PC-3 (cell line): ENCODE measurements at regions not wholly inside any gene's neighbourhood (a gene's known extent, or its start where the extent isn't known, plus 50 kb on each side); places are given as distances from the start of the nearest gene placed in this dataset.

ENCODE experiments used
- ATAC-seq: fragments of 200-7000 bp; cut with Tn5 transposase; 2 replicates; pipeline ENCODE4 v1.9.1; 2020; ENCODE audit warnings: mild to moderate bottlenecking, moderate library complexity
- BruUV-seq: library from RNA; stranded (reverse); fragments of 400-500 nt; replicated peaks from 2 replicates; lab custom pipeline; 2021; lab: Mats Ljungman, UMichigan
- CTCF ChIA-PET: fragments of 300-600 bp; sonication (Branson Sonifier 250); formaldehyde crosslinking; loops from one replicate; lab custom pipeline; 2022; ENCODE audit warnings: antibody characterized with exemption; lab: Charles Lee
- POLR2A ChIA-PET: fragments of 300-600 bp; sonication (Branson Sonifier 250); formaldehyde crosslinking; loops from one replicate; lab custom pipeline; 2022; ENCODE audit warnings: antibody characterized with exemption; ENCODE audit not compliant: unreplicated experiment; lab: Charles Lee
- DNase-seq: peaks from one replicate; pipeline ENCODE4 v3.0.0-alpha.2; 2015
- H2AFZ ChIP-seq: fragments of 300-600 bp; sonication (generic); 2 replicates; pipeline ENCODE4 v1.6.0; 2016; ENCODE audit warnings: antibody characterized with exemption, low read length
- H3F3A ChIP-seq: fragments of 300-600 bp; sonication (generic); one replicate; pipeline ENCODE4 v1.6.0; 2017; ENCODE audit warnings: antibody characterized with exemption, low read length, control low read depth, mild to moderate bottlenecking; ENCODE audit not compliant: unreplicated experiment
- H3K27ac ChIP-seq: fragments of 300-600 bp; sonication (generic); 2 replicates; pipeline ENCODE4 v1.5.1; 2016; ENCODE audit warnings: mild to moderate bottlenecking, low read length
- H3K27me3 ChIP-seq: fragments of 300-600 bp; sonication (generic); 2 replicates; pipeline ENCODE4 v1.6.1; 2016; ENCODE audit warnings: low read length, mixed read lengths
- H3K36me3 ChIP-seq: fragments of 300-600 bp; sonication (generic); 2 replicates; pipeline ENCODE4 v1.6.1; 2016; ENCODE audit warnings: low read depth, mixed run types, low read length, mixed read lengths
- H3K4me1 ChIP-seq: fragments of 300-600 bp; sonication (generic); 2 replicates; pipeline ENCODE4 v1.5.1; 2016; ENCODE audit warnings: low read length; ENCODE audit not compliant: insufficient read depth
- H3K4me2 ChIP-seq: fragments of 300-600 bp; sonication (generic); 2 replicates; pipeline ENCODE4 v1.6.0; 2016; ENCODE audit warnings: low read length
- H3K4me3 ChIP-seq: fragments of 300-600 bp; sonication (generic); 2 replicates; pipeline ENCODE4 v1.5.1; 2016; ENCODE audit warnings: mild to moderate bottlenecking, low read length, mixed read lengths
- H3K79me2 ChIP-seq: fragments of 300-600 bp; sonication (generic); 2 replicates; pipeline ENCODE4 v1.6.1; 2017; ENCODE audit warnings: low read length, mixed read lengths
- H3K9ac ChIP-seq: fragments of 300-600 bp; sonication (generic); 2 replicates; pipeline ENCODE4 v1.6.0; 2016; ENCODE audit warnings: mild to moderate bottlenecking, low read length
- H3K9me2 ChIP-seq: fragments of 300-600 bp; sonication (generic); replicated peaks from 2 replicates; pipeline ENCODE4 v1.6.1; 2016; ENCODE audit warnings: mixed run types, low read length, mixed read lengths
- H3K9me3 ChIP-seq: fragments of 300-600 bp; sonication (generic); 2 replicates; pipeline ENCODE4 v1.6.1; 2016; ENCODE audit warnings: low read length, mixed read lengths
- H4K20me1 ChIP-seq: fragments of 300-600 bp; sonication (generic); 2 replicates; pipeline ENCODE4 v1.6.1; 2016; ENCODE audit warnings: low read length, mixed read lengths
- CTCF ChIP-seq: fragments of 300-600 bp; sonication (generic); conservative IDR thresholded peaks from 2 replicates; pipeline ENCODE4 v1.5.1; 2017; ENCODE audit warnings: antibody characterized with exemption, low read depth, mild to moderate bottlenecking, low read length
- EZH2 ChIP-seq: fragments of 300-600 bp; sonication (generic); IDR thresholded peaks from one replicate; pipeline ENCODE4 v1.6.1; 2017; ENCODE audit warnings: antibody characterized with exemption, mild to moderate bottlenecking, low read length; ENCODE audit not compliant: unreplicated experiment
- EZH2phosphoT487 ChIP-seq: fragments of 300-600 bp; sonication (generic); IDR thresholded peaks from 2 replicates; pipeline ENCODE4 v1.6.1; 2018; ENCODE audit warnings: mild to moderate bottlenecking, antibody characterized with exemption, low read length, borderline replicate concordance
- intact Hi-C: fragments of 100-400 bp; cut with micrococcal nuclease; formaldehyde crosslinking; loops from 2 replicates; pipeline ENCODE4 v1.9.0; 2023

GRCh38 chr20:22909436-22909835, 125.7 kb upstream of the SSTR4 start:
- TF ChIP-seq EZH2 (no peak), EZH2phosphoT487 (no peak), CTCF (no peak)
- Histone ChIP-seq H3K9me2 (no peaks in the 10 kb centered on the region), H3K27me3 (peaks cover 20% of the 10 kb centered on the region; the same call in 1 of the 2 replicates), H3K79me2 (no peaks in the 10 kb centered on the region), H3K4me3 (no peak overlapping the region), H3K9ac (no peak overlapping the region), H3K4me1 (no peaks in the 10 kb centered on the region), H2AFZ (no peak overlapping the region), H3K36me3 (no peaks in the 10 kb centered on the region), H3F3A (no peaks in the 10 kb centered on the region), H3K9me3 (no peaks in the 10 kb centered on the region), H3K4me2 (no peak overlapping the region), H3K27ac (no peak overlapping the region), H4K20me1 (no peaks in the 10 kb centered on the region)
- ChIA-PET CTCF (no interaction called here), POLR2A (no interaction called here)
- BruUV-seq = no TSS peak
- ATAC-seq = no peak
- no peak for DNase-seq
- intact Hi-C loops = no loop called here

DNA sequence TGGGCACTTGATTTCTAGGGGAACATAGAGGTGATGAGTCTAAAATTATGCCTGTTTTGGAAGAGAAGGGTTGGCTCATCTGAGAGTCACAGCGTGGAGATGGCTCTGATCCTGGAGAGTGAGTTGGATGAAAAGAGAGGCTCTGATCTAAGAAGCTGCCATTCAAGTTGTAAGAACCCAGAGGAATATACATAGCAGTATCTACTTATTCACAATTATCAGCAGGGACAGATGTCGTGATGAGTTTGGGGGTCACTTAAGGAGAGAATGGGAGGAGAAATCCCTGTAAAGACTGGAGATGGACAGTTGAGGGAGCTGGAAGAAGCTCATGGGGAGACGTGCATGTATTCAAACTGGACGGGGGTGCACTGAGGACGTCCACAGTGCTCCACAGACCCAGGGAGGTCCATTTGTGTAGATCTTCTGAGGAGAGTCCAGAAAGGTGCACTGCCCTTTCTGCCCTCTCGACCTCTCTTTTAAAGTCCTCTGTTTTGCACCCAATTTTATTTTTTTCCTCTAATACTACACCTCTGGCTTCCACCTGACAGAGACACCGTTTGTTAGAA, 124.7 kb upstream of the SSTR4 start:
- H3F3A ChIP-seq = no peaks in the 10 kb centered on the region
- no peak overlapping the region for H2AFZ ChIP-seq
- intact Hi-C loops = no loop called here
- no peaks in the 10 kb centered on the region for H3K9me3 ChIP-seq
- H3K9ac ChIP-seq = no peak overlapping the region
- H3K9me2 ChIP-seq = no peaks in the 10 kb centered on the region
- ChIA-PET POLR2A (no interaction called here), CTCF (no interaction called here)
- peaks cover 20% of the 10 kb centered on the region; the same call in 1 of the 2 replicates for H3K27me3 ChIP-seq
- no peaks in the 10 kb centered on the region for H3K4me1 ChIP-seq
- H3K36me3 ChIP-seq = no peaks in the 10 kb centered on the region
- ATAC-seq = no peak
- H3K4me3 ChIP-seq = no peak overlapping the region
- no peaks in the 10 kb centered on the region for H3K79me2 ChIP-seq
- TF ChIP-seq EZH2 = no peak
- no peak for TF ChIP-seq CTCF
- no peak overlapping the region for H3K4me2 ChIP-seq
- DNase-seq = no peak
- H4K20me1 ChIP-seq = no peaks in the 10 kb centered on the region
- H3K27ac ChIP-seq = no peak overlapping the region
- no TSS peak for BruUV-seq

- CTCF ChIA-PET = no interaction called here
- no TSS peak for BruUV-seq
- Histone ChIP-seq H3K4me3 (no peak overlapping the region), H3K4me1 (no peaks in the 10 kb centered on the region), H3K36me3 (no peaks in the 10 kb centered on the region), H3F3A (no peaks in the 10 kb centered on the region), H3K9me3 (no peaks in the 10 kb centered on the region), H3K27me3 (peaks cover 10% of the 10 kb centered on the region; the same call in 1 of the 2 replicates), H3K79me2 (no peaks in the 10 kb centered on the region), H3K4me2 (no peak overlapping the region), H4K20me1 (no peaks in the 10 kb centered on the region), H3K27ac (no peak overlapping the region), H3K9ac (no peak overlapping the region), H3K9me2 (no peaks in the 10 kb centered on the region), H2AFZ (no peak overlapping the region)
- TF ChIP-seq EZH2 (no peak), EZH2phosphoT487 (no peak), CTCF (no peak)
- no peak for DNase-seq
- POLR2A ChIA-PET = no interaction called here
- no peak for ATAC-seq
- intact Hi-C loops = no loop called here
Observed at GRCh38 chr20:22914291-22914690, 120.8 kb upstream of the SSTR4 start.
